ENCODE measurements at regions not wholly inside any gene's neighbourhood (a gene's known extent, or its start where the extent isn't known, plus 50 kb on each side); places are given as distances from the start of the nearest gene placed in this dataset.

GRCh38 chr1:193763266-193763665, 576.9 kb upstream of the B3GALT2 start:
- no peak overlapping the region for H3K4me3 ChIP-seq
- TF ChIP-seq POLR2A (IDR thresholded peaks at IDR 0.05) (no peak), EP300 (IDR thresholded peaks at IDR 0.05) (no peak)
- TF ChIP-seq, protein P1, sequence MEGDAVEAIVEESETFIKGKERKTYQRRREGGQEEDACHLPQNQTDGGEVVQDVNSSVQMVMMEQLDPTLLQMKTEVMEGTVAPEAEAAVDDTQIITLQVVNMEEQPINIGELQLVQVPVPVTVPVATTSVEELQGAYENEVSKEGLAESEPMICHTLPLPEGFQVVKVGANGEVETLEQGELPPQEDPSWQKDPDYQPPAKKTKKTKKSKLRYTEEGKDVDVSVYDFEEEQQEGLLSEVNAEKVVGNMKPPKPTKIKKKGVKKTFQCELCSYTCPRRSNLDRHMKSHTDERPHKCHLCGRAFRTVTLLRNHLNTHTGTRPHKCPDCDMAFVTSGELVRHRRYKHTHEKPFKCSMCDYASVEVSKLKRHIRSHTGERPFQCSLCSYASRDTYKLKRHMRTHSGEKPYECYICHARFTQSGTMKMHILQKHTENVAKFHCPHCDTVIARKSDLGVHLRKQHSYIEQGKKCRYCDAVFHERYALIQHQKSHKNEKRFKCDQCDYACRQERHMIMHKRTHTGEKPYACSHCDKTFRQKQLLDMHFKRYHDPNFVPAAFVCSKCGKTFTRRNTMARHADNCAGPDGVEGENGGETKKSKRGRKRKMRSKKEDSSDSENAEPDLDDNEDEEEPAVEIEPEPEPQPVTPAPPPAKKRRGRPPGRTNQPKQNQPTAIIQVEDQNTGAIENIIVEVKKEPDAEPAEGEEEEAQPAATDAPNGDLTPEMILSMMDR (IDR thresholded peaks at IDR 0.05), result no peak
- H3K9me3 ChIP-seq, result no peaks in the 10 kb centered on the region
- 42 to 48% methylated on average over 3 of the region's 3 CpGs for WGBS, 2 donors
- H3K27me3 ChIP-seq, result no peaks in the 10 kb centered on the region
- peaks cover 0 to 5% (median 0%) of the 10 kb centered on the region in 4 donors for H3K4me1 ChIP-seq
- no peaks in the 10 kb centered on the region for H3K36me3 ChIP-seq
- H3K27ac ChIP-seq, result no peak overlapping the region
- DNase-seq (ENCODE audit: low spot score in 2 of 2), result no peak

- H3K36me3 ChIP-seq, result no peaks in the 10 kb centered on the region
- no peak for TF ChIP-seq POLR2A (IDR thresholded peaks at IDR 0.05)
- TF ChIP-seq, protein P1 (IDR thresholded peaks at IDR 0.05), result no peak
- TF ChIP-seq EP300 (IDR thresholded peaks at IDR 0.05), result no peak
- 50 to 55% methylated on average over 4 of the region's 4 CpGs for WGBS, 2 donors
- no peaks in the 10 kb centered on the region for H3K27me3 ChIP-seq
- H3K27ac ChIP-seq, result no peak overlapping the region
- H3K9me3 ChIP-seq, result no peaks in the 10 kb centered on the region
- no peak overlapping the region for H3K4me3 ChIP-seq
- H3K4me1 ChIP-seq, result peaks cover 0 to 5% (median 0%) of the 10 kb centered on the region in 4 donors
- DNase-seq (ENCODE audit: low spot score in 2 of 2), result no peak
Observed at GRCh38 chr1:193762236-193762635, 575.8 kb upstream of the B3GALT2 start.

GRCh38 chr1:193755441-193755840, 569.0 kb upstream of the B3GALT2 start:
- H3K4me1 ChIP-seq, result no peaks in the 10 kb centered on the region
- H3K4me3 ChIP-seq, result no peak overlapping the region
- no peaks in the 10 kb centered on the region for H3K27me3 ChIP-seq
- 83 to 87% methylated on average over 2 of the region's 2 CpGs for WGBS, 2 donors
- TF ChIP-seq EP300 (IDR thresholded peaks at IDR 0.05) (no peak), POLR2A (IDR thresholded peaks at IDR 0.05) (no peak)
- TF ChIP-seq, protein P1 (IDR thresholded peaks at IDR 0.05), result no peak
- no peaks in the 10 kb centered on the region for H3K36me3 ChIP-seq
- H3K27ac ChIP-seq, result no peak overlapping the region
- no peaks in the 10 kb centered on the region for H3K9me3 ChIP-seq
- DNase-seq (ENCODE audit: low spot score in 2 of 2), result no peak

DNA sequence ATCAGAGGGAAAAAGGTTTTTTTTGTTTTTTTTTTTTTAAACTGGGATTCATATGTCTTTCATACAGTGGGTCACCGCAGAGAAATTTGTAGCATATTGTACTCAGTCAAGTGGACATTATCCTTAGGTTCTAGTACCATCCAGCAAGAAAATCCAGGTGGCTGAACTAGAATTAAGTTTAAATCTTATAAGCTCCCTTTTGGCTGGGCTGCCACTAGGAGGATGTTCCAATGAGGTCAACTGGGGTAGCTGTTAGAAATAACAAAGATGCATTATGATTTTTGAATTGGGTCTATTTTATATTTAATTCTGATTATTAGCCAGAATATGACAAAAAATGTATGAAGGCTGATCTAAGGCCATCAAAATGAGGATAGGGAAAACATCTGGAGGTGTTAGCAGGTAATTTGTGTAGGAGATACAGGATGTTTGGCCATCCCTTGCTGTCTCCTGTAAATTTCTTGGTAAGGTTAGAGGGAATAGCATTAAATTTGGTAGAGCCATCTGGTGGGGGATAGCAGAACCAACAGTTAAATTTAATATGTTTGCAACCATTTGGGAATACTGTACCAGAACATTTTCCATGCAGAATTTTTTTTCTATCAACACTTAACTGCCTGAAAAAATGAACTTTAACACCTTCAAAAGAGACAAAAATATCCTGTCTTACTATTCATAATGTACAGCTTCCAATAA, 568.5 kb upstream of the B3GALT2 start:
- no peak for TF ChIP-seq EP300 (IDR thresholded peaks at IDR 0.05)
- TF ChIP-seq, protein P1 (IDR thresholded peaks at IDR 0.05), result no peak
- H3K27me3 ChIP-seq, result no peaks in the 10 kb centered on the region
- H3K4me1 ChIP-seq, result no peaks in the 10 kb centered on the region
- DNase-seq (ENCODE audit: low spot score in 2 of 2), result no peak
- no peak overlapping the region for H3K27ac ChIP-seq
- H3K4me3 ChIP-seq, result no peak overlapping the region
- no peaks in the 10 kb centered on the region for H3K36me3 ChIP-seq
- WGBS, 2 donors, result 90 to 95% methylated on average over 1 of the region's 1 CpG
- no peaks in the 10 kb centered on the region for H3K9me3 ChIP-seq

- H3K4me3 ChIP-seq, result no peak overlapping the region
- 90 to 96% methylated on average over 2 of the region's 2 CpGs for WGBS, 2 donors
Observed at GRCh38 chr1:193754151-193754550, 567.7 kb upstream of the B3GALT2 start.

More at GRCh38 chr1:193754151-193754550, 567.7 kb upstream of the B3GALT2 start:
- H3K27me3 ChIP-seq, result no peaks in the 10 kb centered on the region
- TF ChIP-seq POLR2A (IDR thresholded peaks at IDR 0.05), result no peak
- DNase-seq (ENCODE audit: low spot score in 2 of 2), result no peak
- no peaks in the 10 kb centered on the region for H3K36me3 ChIP-seq
- H3K9me3 ChIP-seq, result no peaks in the 10 kb centered on the region
- no peaks in the 10 kb centered on the region for H3K4me1 ChIP-seq
- no peak overlapping the region for H3K27ac ChIP-seq
